ENCODE measurements at regions not wholly inside any gene's neighbourhood (a gene's known extent, or its start where the extent isn't known, plus 50 kb on each side); places are given as distances from the start of the nearest gene placed in this dataset.

- DNase-seq (ENCODE audit: low read depth in 3 of 3, low spot score in 2 of 3), result no peak
Measured at GRCh38 chr13:31674051-31674450, 65.3 kb upstream of the RXFP2 start.

- no peak for DNase-seq (ENCODE audit: low read depth in 3 of 3, low spot score in 2 of 3)
Measured at GRCh38 chr13:31675440-31675953, 63.8 kb upstream of the RXFP2 start.

GRCh38 chr13:31681133-31681532, 58.2 kb upstream of the RXFP2 start:
- DNase-seq (ENCODE audit: low read depth in 3 of 3, low spot score in 2 of 3), result no peak

GRCh38 chr13:31684466-31684865, 54.9 kb upstream of the RXFP2 start:
- no peak for DNase-seq (ENCODE audit: low read depth in 3 of 3, low spot score in 2 of 3)

- no peak for DNase-seq (ENCODE audit: low read depth in 3 of 3, low spot score in 2 of 3)
Measured at GRCh38 chr13:31686670-31687425, 52.5 kb upstream of the RXFP2 start.
